GM12865 (cell line): ENCODE measurements at regions not wholly inside any gene's neighbourhood (a gene's known extent, or its start where the extent isn't known, plus 50 kb on each side); places are given as distances from the start of the nearest gene placed in this dataset.

ENCODE experiments used
- DNase-seq: peaks from one replicate; pipeline ENCODE4 v3.0.0; 2010; ENCODE audit warnings: low read depth
- H3K4me3 ChIP-seq: 2 replicates; pipeline ENCODE4 v1.5.1; 2011; ENCODE audit warnings: mild to moderate bottlenecking, low read depth, low read length, control low read depth
- TF ChIP-seq, protein P1 (sequence below): IDR thresholded peaks from 2 replicates; pipeline ENCODE4 v1.5.1; 2011; ENCODE audit warnings: low read length, control low read depth, low read depth, inconsistent platforms; ENCODE audit not compliant: insufficient read depth; ENCODE audit errors: missing control alignments

DNA sequence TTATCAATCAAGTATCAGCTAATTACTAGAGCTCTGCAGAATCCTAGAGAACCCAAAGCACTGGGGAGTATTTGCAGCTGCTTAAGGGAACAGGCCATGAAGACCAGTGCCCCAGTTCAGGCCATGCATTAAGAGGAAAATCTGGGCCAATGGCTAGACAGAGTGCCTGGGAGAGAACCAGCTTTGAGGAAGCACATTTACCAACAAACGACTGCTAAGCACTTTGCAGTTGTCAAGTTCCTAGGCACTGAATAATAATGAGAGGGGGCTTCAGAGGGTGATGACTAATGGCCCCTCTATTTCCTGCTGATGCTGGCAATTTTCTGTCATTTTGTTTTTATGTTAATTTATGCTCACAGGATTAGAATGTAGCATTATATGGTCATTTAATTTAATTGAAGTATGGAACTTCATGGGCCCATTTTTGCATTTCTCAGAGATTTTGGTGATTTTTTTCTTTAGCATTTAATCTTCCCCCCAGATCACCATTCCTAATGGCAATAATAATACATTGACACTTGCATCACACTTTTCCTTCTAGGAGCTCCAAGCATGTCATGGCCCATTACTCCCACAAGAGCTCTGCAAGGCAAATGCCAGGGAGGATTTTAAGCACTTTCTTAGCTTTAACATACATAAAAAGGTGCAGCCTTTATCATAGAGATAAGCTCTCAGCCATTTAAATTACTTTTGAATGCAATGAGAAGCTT lies 147.7 kb upstream of the SPATS2L start:
- TF ChIP-seq, protein P1, sequence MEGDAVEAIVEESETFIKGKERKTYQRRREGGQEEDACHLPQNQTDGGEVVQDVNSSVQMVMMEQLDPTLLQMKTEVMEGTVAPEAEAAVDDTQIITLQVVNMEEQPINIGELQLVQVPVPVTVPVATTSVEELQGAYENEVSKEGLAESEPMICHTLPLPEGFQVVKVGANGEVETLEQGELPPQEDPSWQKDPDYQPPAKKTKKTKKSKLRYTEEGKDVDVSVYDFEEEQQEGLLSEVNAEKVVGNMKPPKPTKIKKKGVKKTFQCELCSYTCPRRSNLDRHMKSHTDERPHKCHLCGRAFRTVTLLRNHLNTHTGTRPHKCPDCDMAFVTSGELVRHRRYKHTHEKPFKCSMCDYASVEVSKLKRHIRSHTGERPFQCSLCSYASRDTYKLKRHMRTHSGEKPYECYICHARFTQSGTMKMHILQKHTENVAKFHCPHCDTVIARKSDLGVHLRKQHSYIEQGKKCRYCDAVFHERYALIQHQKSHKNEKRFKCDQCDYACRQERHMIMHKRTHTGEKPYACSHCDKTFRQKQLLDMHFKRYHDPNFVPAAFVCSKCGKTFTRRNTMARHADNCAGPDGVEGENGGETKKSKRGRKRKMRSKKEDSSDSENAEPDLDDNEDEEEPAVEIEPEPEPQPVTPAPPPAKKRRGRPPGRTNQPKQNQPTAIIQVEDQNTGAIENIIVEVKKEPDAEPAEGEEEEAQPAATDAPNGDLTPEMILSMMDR = no peak
- no peak overlapping the region for H3K4me3 ChIP-seq
- DNase-seq = no peak

DNA sequence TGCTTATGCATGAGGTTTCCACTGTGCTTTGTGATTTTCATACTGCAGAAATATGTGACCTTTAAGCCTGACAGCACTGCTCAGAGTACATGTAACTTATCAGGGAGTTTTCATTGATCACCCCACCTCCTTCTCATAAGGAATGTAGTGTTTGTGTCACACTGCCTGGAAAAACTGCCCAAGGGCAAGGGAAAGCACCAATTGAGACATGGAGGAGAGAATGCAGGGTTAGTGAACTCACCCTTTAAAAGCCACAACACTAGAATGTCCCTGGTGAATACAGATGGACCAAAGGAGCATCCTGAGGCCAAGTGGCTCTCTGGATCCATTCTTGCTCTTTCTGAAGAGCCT lies 147.2 kb upstream of the SPATS2L start:
- TF ChIP-seq, protein P1 = no peak
- no peak for DNase-seq
- no peak overlapping the region for H3K4me3 ChIP-seq

DNA sequence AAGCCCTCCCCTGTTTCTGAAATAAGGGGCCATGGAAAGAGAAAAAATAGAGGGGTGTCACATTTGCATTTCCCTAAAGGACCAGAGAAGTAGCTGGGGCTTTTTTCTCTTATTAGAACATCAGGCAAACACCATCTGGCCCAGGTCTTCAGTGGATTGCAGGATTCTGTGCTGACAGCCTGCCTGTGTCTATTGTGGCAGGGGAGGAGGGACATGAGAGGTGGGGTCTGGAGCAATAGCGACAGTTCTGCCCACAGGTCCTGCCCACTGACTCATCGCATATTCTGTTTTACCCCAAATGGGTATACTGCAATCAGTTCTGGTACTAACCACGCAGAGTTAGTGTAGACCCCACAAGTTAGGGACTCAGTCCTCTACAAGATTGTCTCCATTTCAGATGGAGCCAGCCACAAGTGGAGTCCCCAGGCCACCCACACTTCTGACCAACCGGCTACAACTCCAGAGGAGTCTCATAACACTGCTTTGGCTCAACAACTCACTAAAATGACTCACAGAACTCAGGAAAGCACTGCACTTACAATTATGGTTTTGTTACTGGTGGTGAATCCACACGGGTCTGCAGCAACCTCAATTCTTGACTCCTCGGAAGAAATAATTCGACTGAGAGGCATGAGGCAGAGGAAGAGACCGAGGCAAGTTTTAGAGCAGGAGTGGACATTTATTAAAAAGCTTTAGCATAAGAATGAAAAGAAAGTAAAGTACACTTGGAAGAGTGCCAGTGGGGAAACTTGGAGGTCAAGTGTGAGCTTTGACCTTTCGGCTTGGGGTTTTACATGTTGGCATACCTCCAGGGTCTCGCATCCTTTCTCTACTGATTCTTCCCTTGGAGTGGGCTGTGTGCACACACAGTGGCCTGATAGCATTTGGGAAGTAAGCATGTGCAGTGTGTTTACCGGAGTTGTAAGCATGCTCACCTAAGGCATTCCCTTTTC lies 146.4 kb upstream of the SPATS2L start:
- no peak for DNase-seq
- no peak overlapping the region for H3K4me3 ChIP-seq
- TF ChIP-seq, protein P1 = no peak

DNA sequence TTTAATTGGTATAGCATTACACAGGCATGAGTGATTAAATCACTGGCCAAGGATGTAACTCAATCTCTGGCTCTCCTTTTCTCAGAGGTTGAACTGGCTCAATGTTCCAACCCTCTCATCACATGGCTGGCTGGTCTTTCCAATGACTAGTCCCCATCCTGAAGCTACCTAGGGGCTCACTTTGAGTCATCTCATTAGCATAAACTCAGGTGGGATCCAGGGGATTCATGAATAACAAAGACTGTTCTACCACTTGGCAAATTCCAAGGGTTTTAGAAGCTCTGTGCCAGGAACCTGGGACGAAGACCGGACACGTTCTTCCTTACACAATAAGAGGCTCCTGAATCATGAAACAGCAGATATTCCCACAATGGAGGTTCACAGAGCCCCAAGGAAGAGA lies 145.0 kb upstream of the SPATS2L start:
- TF ChIP-seq, protein P1 = no peak
- DNase-seq = no peak
- H3K4me3 ChIP-seq = no peak overlapping the region

- H3K4me3 ChIP-seq = no peak overlapping the region
- no peak for DNase-seq
- TF ChIP-seq, protein P1 = no peak
Observed at GRCh38 chr2:200165687-200166086, 140.8 kb upstream of the SPATS2L start.

DNA sequence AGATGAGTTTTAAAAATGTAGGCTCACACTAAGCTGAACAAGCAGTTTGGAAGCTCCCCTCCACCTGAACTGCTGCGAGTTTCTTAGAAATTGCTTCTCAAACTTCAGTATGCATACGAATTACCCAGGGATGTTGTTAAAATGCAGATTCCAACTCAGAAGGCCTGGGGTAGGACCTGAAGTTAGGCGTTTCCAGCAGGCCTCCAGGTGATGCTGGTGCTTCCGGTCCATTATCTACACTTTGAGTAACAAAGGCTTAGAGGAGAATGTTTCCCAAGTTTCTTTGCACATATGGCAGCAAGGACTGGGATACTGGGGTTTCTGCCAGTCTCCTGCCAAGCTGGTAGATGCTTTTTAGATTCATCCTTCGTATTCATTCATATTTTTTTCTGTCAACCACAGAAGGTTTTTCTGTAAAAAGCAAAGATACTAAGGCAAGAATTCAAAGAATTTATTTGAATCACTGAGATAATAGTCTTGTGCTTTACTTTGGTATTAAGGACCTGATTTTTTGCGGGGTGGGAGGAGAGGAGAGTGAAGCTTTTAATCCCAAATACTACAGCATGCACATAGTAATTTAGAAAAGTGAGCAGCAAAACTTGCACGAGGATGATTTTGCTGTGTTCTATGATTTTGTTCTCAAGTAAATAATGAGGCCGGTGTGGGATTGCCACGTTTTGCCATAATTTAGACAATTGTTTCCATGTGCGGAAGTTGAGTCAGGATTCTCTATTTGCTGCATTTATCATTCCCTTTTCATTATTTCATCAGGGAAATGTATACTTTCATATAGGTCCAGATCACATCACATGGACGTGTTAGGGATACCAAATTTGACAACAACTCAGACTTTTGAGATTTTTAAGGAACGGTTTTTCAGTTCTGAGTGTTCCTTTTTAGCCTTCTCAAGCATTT lies 137.6 kb upstream of the SPATS2L start:
- TF ChIP-seq, protein P1 = no peak
- no peak overlapping the region for H3K4me3 ChIP-seq
- DNase-seq = no peak
